H9 (cell line): ENCODE measurements at regions not wholly inside any gene's neighbourhood (a gene's known extent, or its start where the extent isn't known, plus 50 kb on each side); places are given as distances from the start of the nearest gene placed in this dataset.

Source experiments
- DNase-seq: peaks from one replicate; pipeline ENCODE4 v3.0.0-alpha.2; 2017
- H2AFZ ChIP-seq: one replicate; pipeline ENCODE4 v1.6.1; 2013; ENCODE audit warnings: mild to moderate bottlenecking, low read length, control low read depth, moderate library complexity
- H2AK5ac ChIP-seq: 2 replicates; pipeline ENCODE4 v1.6.1; 2013; ENCODE audit warnings: low read length, control low read depth, mixed read lengths; ENCODE audit not compliant: insufficient read length
- H2BK120ac ChIP-seq: one replicate; pipeline ENCODE4 v1.6.1; 2013; ENCODE audit warnings: low read depth, mild to moderate bottlenecking, low read length, control low read depth, inconsistent platforms; ENCODE audit not compliant: poor library complexity, severe bottlenecking
- H2BK12ac ChIP-seq: 2 replicates; pipeline ENCODE4 v1.6.1; 2013; ENCODE audit warnings: low read length, control low read depth, mixed read lengths, low read depth; ENCODE audit not compliant: insufficient read length
- H2BK15ac ChIP-seq: 2 replicates; pipeline ENCODE4 v1.6.1; 2013; ENCODE audit warnings: low read depth, low read length, control low read depth
- H2BK20ac ChIP-seq: one replicate; pipeline ENCODE4 v1.6.1; 2013; ENCODE audit warnings: low read depth, mild to moderate bottlenecking, low read length, control low read depth, inconsistent platforms; ENCODE audit not compliant: poor library complexity, severe bottlenecking
- H2BK5ac ChIP-seq: 2 replicates; pipeline ENCODE4 v1.6.1; 2013; ENCODE audit warnings: low read length, control low read depth, mixed read lengths; ENCODE audit not compliant: insufficient read length
- H3K14ac ChIP-seq: 2 replicates; pipeline ENCODE4 v1.6.1; 2013; ENCODE audit warnings: low read length, control low read depth; ENCODE audit not compliant: insufficient read depth
- H3K18ac ChIP-seq: 2 replicates; pipeline ENCODE4 v1.6.1; 2013; ENCODE audit warnings: low read depth, mild to moderate bottlenecking, mixed read lengths, low read length, control low read depth; ENCODE audit not compliant: insufficient read length
- H3K23ac ChIP-seq: 2 replicates; pipeline ENCODE4 v1.6.1; 2013; ENCODE audit warnings: low read length, control low read depth, mixed read lengths, low read depth; ENCODE audit not compliant: insufficient read length
- H3K23me2 ChIP-seq: 2 replicates; pipeline ENCODE4 v1.6.1; 2013; ENCODE audit warnings: low read depth, mild to moderate bottlenecking, mixed read lengths, low read length, control low read depth; ENCODE audit not compliant: insufficient read length, poor library complexity, severe bottlenecking
- H3K27ac ChIP-seq: 2 replicates; pipeline ENCODE4 v1.5.1; 2013; ENCODE audit warnings: low read length, control low read depth, mixed read lengths, low read depth; ENCODE audit not compliant: insufficient read length
- H3K27me3 ChIP-seq: 2 replicates; pipeline ENCODE4 v1.6.1; 2013; ENCODE audit warnings: low read length, control low read depth, inconsistent platforms; ENCODE audit not compliant: insufficient read depth
- H3K4ac ChIP-seq: 2 replicates; pipeline ENCODE4 v1.6.1; 2013; ENCODE audit warnings: low read depth, mild to moderate bottlenecking, control low read depth, inconsistent platforms, low read length, moderate library complexity
- H3K4me1 ChIP-seq: 2 replicates; pipeline ENCODE4 v1.6.1; 2013; ENCODE audit warnings: low read length, control low read depth, inconsistent platforms; ENCODE audit not compliant: insufficient read depth
- H3K4me2 ChIP-seq: 2 replicates; pipeline ENCODE4 v1.6.1; 2013; ENCODE audit warnings: low read length, control low read depth, mixed read lengths; ENCODE audit not compliant: insufficient read length, insufficient read depth
- H3K56ac ChIP-seq: 2 replicates; pipeline ENCODE4 v1.6.1; 2013; ENCODE audit warnings: low read depth, mild to moderate bottlenecking, mixed read lengths, low read length, control low read depth; ENCODE audit not compliant: insufficient read length
- H3K79me1 ChIP-seq: 2 replicates; pipeline ENCODE4 v1.6.1; 2013; ENCODE audit warnings: low read depth, mild to moderate bottlenecking, moderate library complexity, low read length, control low read depth, inconsistent platforms; ENCODE audit not compliant: insufficient read depth, poor library complexity, severe bottlenecking
- H3K79me2 ChIP-seq: 2 replicates; pipeline ENCODE4 v1.6.1; 2013; ENCODE audit warnings: low read length, control low read depth, inconsistent platforms; ENCODE audit not compliant: insufficient read depth
- H3K9ac ChIP-seq: 2 replicates; pipeline ENCODE4 v1.6.1; 2013; ENCODE audit warnings: low read length, control low read depth, mixed read lengths; ENCODE audit not compliant: insufficient read length; ENCODE audit errors: extremely low read depth
- H3K9me3 ChIP-seq: one replicate; pipeline ENCODE4 v1.6.1; 2013; ENCODE audit warnings: low read depth, low read length, inconsistent platforms; ENCODE audit not compliant: control insufficient read depth
- H3T11ph ChIP-seq: one replicate; pipeline ENCODE4 v1.6.1; 2013; ENCODE audit warnings: mild to moderate bottlenecking, low read length, control low read depth, inconsistent platforms
- H4K20me1 ChIP-seq: one replicate; pipeline ENCODE4 v1.6.1; 2013; ENCODE audit not compliant: control insufficient read depth, insufficient read length, insufficient read depth
- H4K5ac ChIP-seq: 2 replicates; pipeline ENCODE4 v1.6.1; 2013; ENCODE audit warnings: low read depth, mild to moderate bottlenecking, mixed read lengths, low read length, control low read depth; ENCODE audit not compliant: insufficient read length
- H4K8ac ChIP-seq: replicated peaks from 2 replicates; pipeline ENCODE4 v1.6.1; 2013; ENCODE audit warnings: low read length, control low read depth, mixed read lengths, low read depth; ENCODE audit not compliant: insufficient read length
- H4K91ac ChIP-seq: 2 replicates; pipeline ENCODE4 v1.6.1; 2013; ENCODE audit warnings: low read depth, mild to moderate bottlenecking, moderate library complexity, mixed read lengths, low read length, control low read depth; ENCODE audit not compliant: insufficient read length
- H3K27ac Mint-ChIP-seq, 3 experiments: 2 replicates in 2 of 3; 3 replicates in 1 of 3; pipeline ENCODE4 v1.8.0; 2020 to 2021; ENCODE audit warnings: mixed read lengths in 3 of 3, mild to moderate bottlenecking in 1 of 3, moderate library complexity in 1 of 3
- H3K27me3 Mint-ChIP-seq: 2 replicates; pipeline ENCODE4 v1.8.0; 2021; ENCODE audit warnings: low read depth, mild to moderate bottlenecking, moderate library complexity, mixed read lengths
- H3K36me3 Mint-ChIP-seq, 3 experiments: 2 replicates in 2 of 3; 3 replicates in 1 of 3; pipeline ENCODE4 v1.8.0; 2020 to 2021; ENCODE audit warnings: low read depth in 3 of 3, mixed read lengths in 3 of 3; ENCODE audit not compliant: insufficient read depth in 1 of 3
- H3K4me1 Mint-ChIP-seq, 2 experiments: 2 replicates each; pipeline ENCODE4 v1.8.0; 2020; ENCODE audit warnings: mixed read lengths in 2 of 2
- H3K4me3 Mint-ChIP-seq, 2 experiments: 2 replicates in 1 of 2; 3 replicates in 1 of 2; pipeline ENCODE4 v1.8.0; 2020 to 2021; ENCODE audit warnings: mild to moderate bottlenecking in 2 of 2, mixed read lengths in 2 of 2, moderate library complexity in 1 of 2
- H3K9me3 Mint-ChIP-seq, 2 experiments: 2 replicates in 1 of 2; 3 replicates in 1 of 2; pipeline ENCODE4 v1.8.0; 2020; ENCODE audit warnings: mild to moderate bottlenecking in 2 of 2, mixed read lengths in 2 of 2, moderate library complexity in 1 of 2
- WGBS: extraction: QIAGEN DNeasy Blood & Tissue Kit; methylation state at CpG from one replicate; pipeline ENCODE4 v1.1.7; 2013; ENCODE audit warnings: missing lambda C conversion rate, low lambda C conversion rate, mixed read lengths; ENCODE audit not compliant: insufficient read length; ENCODE audit errors: extremely low coverage; 5-methylcytosine and 5-hydroxymethylcytosine counted together
- TF ChIP-seq, protein P1 (sequence below): fragments of 200-600 bp; sonication (generic); conservative IDR thresholded peaks from 3 replicates; pipeline ENCODE4 v1.8.0; 2021; ENCODE audit warnings: antibody characterized with exemption, mild to moderate bottlenecking

DNA sequence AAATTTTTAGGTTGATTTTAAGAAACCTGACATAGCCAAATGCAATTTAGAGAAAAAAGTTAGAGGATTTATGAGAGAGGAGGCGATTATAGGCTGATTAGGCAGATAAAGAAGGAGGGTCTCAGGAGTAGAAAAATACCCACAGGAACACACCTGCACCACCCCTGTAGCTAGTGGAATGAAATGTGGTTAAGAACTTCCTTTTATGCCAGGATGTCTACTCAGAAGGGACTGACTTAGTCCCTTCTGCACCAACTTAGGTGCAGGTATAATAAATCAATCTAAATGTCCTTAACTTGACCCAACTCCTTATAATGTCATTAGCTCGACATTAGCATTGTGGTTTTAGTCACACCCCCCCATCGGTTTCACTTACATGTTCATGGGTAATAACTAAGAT lies 1274.5 kb upstream of the TMEFF2 start:
- WGBS: no CpG with 5 or more reads among the region's 3 CpGs
- H3K56ac ChIP-seq: no peak overlapping the region
- Mint-ChIP-seq H3K36me3 (no peaks in the 10 kb centered on the region), H3K27me3 (no peaks in the 10 kb centered on the region), H3K9me3 (0 out of 5 replicates have a peak, but pooled peaks cover 0 to 3% of the 10 kb centered on the region in 2 experiments), H3K4me3 (no peak overlapping the region), H3K4me1 (no peaks in the 10 kb centered on the region), H3K27ac (no peak overlapping the region)
- no peak for DNase-seq
- H3K18ac ChIP-seq: no peak overlapping the region
- no peaks in the 10 kb centered on the region for H4K20me1 ChIP-seq
- no peak overlapping the region for H3K23ac ChIP-seq
- no peak overlapping the region for H4K5ac ChIP-seq
- no peak overlapping the region for H2BK12ac ChIP-seq
- no peaks in the 10 kb centered on the region for H3K9me3 ChIP-seq
- no peaks in the 10 kb centered on the region for H3K79me1 ChIP-seq
- no peak overlapping the region for H2BK20ac ChIP-seq
- H3K4ac ChIP-seq: no peak overlapping the region
- H4K8ac ChIP-seq: no peak overlapping the region
- TF ChIP-seq, protein P1, sequence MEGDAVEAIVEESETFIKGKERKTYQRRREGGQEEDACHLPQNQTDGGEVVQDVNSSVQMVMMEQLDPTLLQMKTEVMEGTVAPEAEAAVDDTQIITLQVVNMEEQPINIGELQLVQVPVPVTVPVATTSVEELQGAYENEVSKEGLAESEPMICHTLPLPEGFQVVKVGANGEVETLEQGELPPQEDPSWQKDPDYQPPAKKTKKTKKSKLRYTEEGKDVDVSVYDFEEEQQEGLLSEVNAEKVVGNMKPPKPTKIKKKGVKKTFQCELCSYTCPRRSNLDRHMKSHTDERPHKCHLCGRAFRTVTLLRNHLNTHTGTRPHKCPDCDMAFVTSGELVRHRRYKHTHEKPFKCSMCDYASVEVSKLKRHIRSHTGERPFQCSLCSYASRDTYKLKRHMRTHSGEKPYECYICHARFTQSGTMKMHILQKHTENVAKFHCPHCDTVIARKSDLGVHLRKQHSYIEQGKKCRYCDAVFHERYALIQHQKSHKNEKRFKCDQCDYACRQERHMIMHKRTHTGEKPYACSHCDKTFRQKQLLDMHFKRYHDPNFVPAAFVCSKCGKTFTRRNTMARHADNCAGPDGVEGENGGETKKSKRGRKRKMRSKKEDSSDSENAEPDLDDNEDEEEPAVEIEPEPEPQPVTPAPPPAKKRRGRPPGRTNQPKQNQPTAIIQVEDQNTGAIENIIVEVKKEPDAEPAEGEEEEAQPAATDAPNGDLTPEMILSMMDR: no peak
- no peak overlapping the region for H2BK15ac ChIP-seq
- H3K27me3 ChIP-seq: no peaks in the 10 kb centered on the region
- no peak overlapping the region for H2BK5ac ChIP-seq
- no peak overlapping the region for H2AK5ac ChIP-seq
- no peaks in the 10 kb centered on the region for H3K79me2 ChIP-seq
- H3K4me1 ChIP-seq: no peaks in the 10 kb centered on the region
- no peak overlapping the region for H3K27ac ChIP-seq
- no peaks in the 10 kb centered on the region for H3K23me2 ChIP-seq
- no peak overlapping the region for H2BK120ac ChIP-seq
- no peak overlapping the region for H3K9ac ChIP-seq
- no peak overlapping the region for H2AFZ ChIP-seq
- no peak overlapping the region for H3T11ph ChIP-seq
- no peak overlapping the region for H4K91ac ChIP-seq
- no peak overlapping the region for H3K4me2 ChIP-seq
- H3K14ac ChIP-seq: no peak overlapping the region
